H1 (cell line): ENCODE measurements at regions not wholly inside any gene's neighbourhood (a gene's known extent, or its start where the extent isn't known, plus 50 kb on each side); places are given as distances from the start of the nearest gene placed in this dataset.

Source experiments
- CTCF ChIA-PET: fragments of 300-600 bp; sonication (Branson Sonifier 250); formaldehyde crosslinking; loops from one replicate; lab custom pipeline; 2021; ENCODE audit not compliant: partially characterized antibody; lab: Charles Lee
- POLR2A ChIA-PET: fragments of 300-600 bp; sonication (Branson Sonifier 250); formaldehyde crosslinking; loops from one replicate; lab custom pipeline; 2021; ENCODE audit warnings: inconsistent platforms; ENCODE audit not compliant: partially characterized antibody; lab: Charles Lee
- DNase-seq, 2 experiments: peaks; one replicate each; pipeline versions ENCODE4 v3.0.0 to v3.0.0-alpha.2; 2010 to 2022; ENCODE audit warnings: low spot score in 2 of 2, low read depth in 1 of 2, mixed read lengths in 1 of 2
- FAIRE-seq: peaks from 2 replicates; lab custom pipeline; 2011; peaks lifted over from hg19 to GRCh38; lab: Jason Lieb, UNC
- H2AFZ ChIP-seq: 2 replicates; pipeline ENCODE4 v1.8.1; 2012; ENCODE audit warnings: low read length, inconsistent platforms
- H2AK5ac ChIP-seq: 2 replicates; pipeline ENCODE4 v1.6.1; 2013; ENCODE audit warnings: low read depth, low read length
- H2BK120ac ChIP-seq: replicated peaks from 2 replicates; pipeline ENCODE3; 2013; ENCODE audit warnings: low read depth, low read length, inconsistent platforms
- H2BK12ac ChIP-seq: 2 replicates; pipeline ENCODE4 v1.6.1; 2013; ENCODE audit warnings: low read depth, low read length
- H2BK15ac ChIP-seq: 2 replicates; pipeline ENCODE4 v1.6.1; 2013; ENCODE audit warnings: low read length
- H2BK20ac ChIP-seq: 2 replicates; pipeline ENCODE4 v1.6.1; 2013; ENCODE audit warnings: low read length
- H2BK5ac ChIP-seq: 2 replicates; pipeline ENCODE4 v1.6.1; 2013; ENCODE audit warnings: low read depth, low read length
- H3K14ac ChIP-seq: 2 replicates; pipeline ENCODE4 v1.6.1; 2013; ENCODE audit warnings: inconsistent platforms; ENCODE audit not compliant: insufficient read length
- H3K18ac ChIP-seq: 2 replicates; pipeline ENCODE4 v1.6.1; 2013; ENCODE audit warnings: low read length; ENCODE audit errors: extremely low read depth
- H3K23ac ChIP-seq: 2 replicates; pipeline ENCODE4 v1.6.1; 2013; ENCODE audit warnings: inconsistent platforms; ENCODE audit not compliant: insufficient read length
- H3K23me2 ChIP-seq: 2 replicates; pipeline ENCODE4 v1.6.1; 2013; ENCODE audit warnings: low read depth, low read length
- H3K27ac ChIP-seq: 2 replicates; pipeline ENCODE4 v1.6.1; 2011; ENCODE audit warnings: low read depth, low read length, inconsistent platforms
- H3K27me3 ChIP-seq, 4 experiments: replicated peaks in 1 of 4; 1 replicate in 1 of 4; 2 replicates in 3 of 4; pipeline versions ENCODE4 v1.6.1 to v1.8.1; 2011 to 2013; ENCODE audit warnings: low read length in 3 of 4, mild to moderate bottlenecking in 3 of 4, inconsistent platforms in 2 of 4, mixed read lengths in 2 of 4, moderate library complexity in 1 of 4; ENCODE audit not compliant: control insufficient read depth in 3 of 4, insufficient read depth in 3 of 4; ENCODE audit errors: extremely low read depth in 1 of 4
- H3K36me3 ChIP-seq, 4 experiments: 2 replicates each; pipeline versions ENCODE4 v1.6.1 to v1.8.1; 2011 to 2013; ENCODE audit warnings: mild to moderate bottlenecking in 4 of 4, low read length in 3 of 4, moderate library complexity in 2 of 4, control low read depth in 1 of 4, inconsistent platforms in 1 of 4; ENCODE audit not compliant: insufficient read depth in 4 of 4, control insufficient read depth in 2 of 4
- H3K4ac ChIP-seq: replicated peaks from 2 replicates; pipeline ENCODE3; 2013; ENCODE audit warnings: low read length, low read depth, mixed read lengths, inconsistent platforms; ENCODE audit not compliant: insufficient read length
- H3K4me1 ChIP-seq, 4 experiments: replicated peaks in 1 of 4; 1 replicate in 1 of 4; 2 replicates in 3 of 4; pipeline versions ENCODE4 v1.6.1 to v1.8.1; 2011 to 2013; ENCODE audit warnings: low read length in 3 of 4, inconsistent platforms in 2 of 4, mixed read lengths in 1 of 4; ENCODE audit not compliant: insufficient read depth in 4 of 4, control insufficient read depth in 3 of 4
- H3K4me2 ChIP-seq, 2 experiments: 2 replicates each; pipeline versions ENCODE4 v1.6.1 to v1.8.1; 2011 to 2013; ENCODE audit warnings: low read depth in 2 of 2, low read length in 2 of 2, control low read depth in 1 of 2, inconsistent platforms in 1 of 2, mild to moderate bottlenecking in 1 of 2; ENCODE audit not compliant: insufficient read depth in 1 of 2
- H3K4me3 ChIP-seq, 4 experiments: fragments of 200-600, 300-600 bp in 1 of 4; sonication (generic), shearing (Covaris generic), sonication (Bioruptor Twin) in 1 of 4; 2 replicates each; pipeline versions ENCODE4 v1.5.1 to v1.8.1; 2011 to 2016; ENCODE audit warnings: low read length in 4 of 4, low read depth in 3 of 4, control low read depth in 2 of 4, inconsistent platforms in 2 of 4, mild to moderate bottlenecking in 2 of 4, mixed read lengths in 1 of 4, moderate library complexity in 1 of 4; ENCODE audit not compliant: insufficient read depth in 2 of 4; ENCODE audit errors: extremely low read depth in 1 of 4
- H3K56ac ChIP-seq: replicated peaks from 2 replicates; pipeline ENCODE3; 2013; ENCODE audit warnings: low read depth, mild to moderate bottlenecking, mixed read lengths, low read length, inconsistent platforms; ENCODE audit not compliant: insufficient read length
- H3K79me1 ChIP-seq: 2 replicates; pipeline ENCODE4 v1.6.1; 2013; ENCODE audit warnings: low read depth, low read length, control low read depth
- H3K79me2 ChIP-seq, 2 experiments: 2 replicates each; pipeline versions ENCODE4 v1.6.1 to v1.8.1; 2012 to 2013; ENCODE audit warnings: low read length in 2 of 2, mild to moderate bottlenecking in 2 of 2, inconsistent platforms in 1 of 2; ENCODE audit not compliant: insufficient read depth in 2 of 2, control insufficient read depth in 1 of 2
- H3K9ac ChIP-seq, 4 experiments: replicated peaks in 1 of 4; 1 replicate in 1 of 4; 2 replicates in 3 of 4; pipeline versions ENCODE4 v1.6.1 to v1.8.1; 2011 to 2013; ENCODE audit warnings: low read depth in 3 of 4, low read length in 3 of 4, control low read depth in 2 of 4, mild to moderate bottlenecking in 2 of 4, moderate library complexity in 2 of 4, inconsistent platforms in 1 of 4; ENCODE audit errors: extremely low read depth in 1 of 4
- H3K9me3 ChIP-seq, 2 experiments: 2 replicates each; pipeline versions ENCODE4 v1.6.1 to v1.8.1; 2012 to 2013; ENCODE audit warnings: mild to moderate bottlenecking in 2 of 2, moderate library complexity in 2 of 2, control low read depth in 1 of 2, inconsistent platforms in 1 of 2, low read depth in 1 of 2, low read length in 1 of 2, mixed read lengths in 1 of 2; ENCODE audit not compliant: insufficient read depth in 2 of 2
- H4K20me1 ChIP-seq, 2 experiments: replicated peaks in 1 of 2; 2 replicates each; pipeline versions ENCODE3 to v1.8.1; 2011 to 2013; ENCODE audit warnings: inconsistent platforms in 2 of 2, low read length in 2 of 2, mild to moderate bottlenecking in 1 of 2; ENCODE audit not compliant: insufficient read depth in 2 of 2, control insufficient read depth in 1 of 2
- H4K5ac ChIP-seq: 2 replicates; pipeline ENCODE4 v1.6.1; 2013; ENCODE audit warnings: low read length, low read depth, mixed read lengths, inconsistent platforms; ENCODE audit not compliant: insufficient read length
- H4K8ac ChIP-seq: 2 replicates; pipeline ENCODE4 v1.8.0; 2013; ENCODE audit warnings: mild to moderate bottlenecking, moderate library complexity, low read length, inconsistent platforms; ENCODE audit not compliant: insufficient read depth; ENCODE audit errors: extremely low read depth
- H4K91ac ChIP-seq: replicated peaks from 2 replicates; pipeline ENCODE3; 2013; ENCODE audit warnings: low read length, mixed read lengths, inconsistent platforms; ENCODE audit not compliant: insufficient read length
- CBX5 ChIP-seq: fragments of 300-800, 300-1000 bp; sonication (generic); IDR thresholded peaks from 2 replicates; pipeline ENCODE4 v1.7.1; 2016; ENCODE audit warnings: antibody characterized with exemption, low read length, low read depth
- CEBPB ChIP-seq: IDR thresholded peaks from 2 replicates; pipeline ENCODE4 v1.6.1; 2012; ENCODE audit warnings: low read depth, low read length
- E2F6 ChIP-seq: IDR thresholded peaks from 2 replicates; pipeline ENCODE4 v1.6.1; 2012; ENCODE audit warnings: inconsistent platforms
- KDM1A ChIP-seq: fragments of 200-600, 300-600 bp; sonication (generic); IDR thresholded peaks from 2 replicates; pipeline ENCODE4 v1.7.1; 2016; ENCODE audit warnings: mild to moderate bottlenecking, low read length, borderline replicate concordance
- ZNF274 ChIP-seq: IDR thresholded peaks from 2 replicates; pipeline ENCODE4 v1.7.0; 2012; ENCODE audit warnings: low read length, borderline replicate concordance; ENCODE audit errors: extremely low read depth
- WGBS, 2 experiments: shearing (Covaris generic) in 1 of 2; methylation state at CpG; one replicate each; pipeline versions ENCODE4 v1.1.6 to v1.1.7; 2013 to 2015; ENCODE audit warnings: low lambda C conversion rate in 2 of 2, mixed read lengths in 2 of 2, inconsistent platforms in 1 of 2, low coverage in 1 of 2, missing lambda C conversion rate in 1 of 2; ENCODE audit not compliant: insufficient replicate concordance in 2 of 2, insufficient coverage in 1 of 2, insufficient read length in 1 of 2; ENCODE audit errors: extremely low coverage in 1 of 2, missing lambda C conversion rate in 1 of 2; 5-methylcytosine and 5-hydroxymethylcytosine counted together

- no peak overlapping the region for H2BK15ac ChIP-seq
- no peak overlapping the region for H2BK120ac ChIP-seq
- H3K4me2 ChIP-seq, result no peak overlapping the region
- no peaks in the 10 kb centered on the region for H3K36me3 ChIP-seq
- H2AK5ac ChIP-seq, result no peak overlapping the region
- DNase-seq, result no peak
- H3K14ac ChIP-seq, result no peak overlapping the region
- H2AFZ ChIP-seq, result no peak overlapping the region
- no peaks in the 10 kb centered on the region for H3K79me1 ChIP-seq
- H3K27ac ChIP-seq, result no peak overlapping the region
- FAIRE-seq, result no peak
- H4K8ac ChIP-seq, result no peak overlapping the region
- H4K91ac ChIP-seq, result no peak overlapping the region
- H3K79me2 ChIP-seq, result no peaks in the 10 kb centered on the region
- H3K23ac ChIP-seq, result no peak overlapping the region
- H2BK12ac ChIP-seq, result no peak overlapping the region
- no peak overlapping the region for H3K9ac ChIP-seq
- H3K23me2 ChIP-seq, result no peaks in the 10 kb centered on the region
- ChIA-PET POLR2A (no interaction called here), CTCF (interaction anchor here (1.3 kb wide), 1 partner anchor 11 kb away, joined by 3 read pairs; no protein-coding TSS in a partner anchor)
- no peaks in the 10 kb centered on the region for H3K27me3 ChIP-seq
- WGBS, 2 experiments, result 88% methylated on average over 2 of the region's 2 CpGs; no CpG with 5 or more reads in 1 of the 2 experiments
- H2BK5ac ChIP-seq, result no peak overlapping the region
- no peak for TF ChIP-seq ZNF274
- no peak for TF ChIP-seq E2F6
- TF ChIP-seq CBX5, result no peak
- TF ChIP-seq CEBPB, result no peak
- no peak for TF ChIP-seq KDM1A
- no peaks in the 10 kb centered on the region for H4K20me1 ChIP-seq
- no peak overlapping the region for H4K5ac ChIP-seq
- no peak overlapping the region for H3K4ac ChIP-seq
- no peak overlapping the region for H3K4me3 ChIP-seq
- no peak overlapping the region for H2BK20ac ChIP-seq
- H3K9me3 ChIP-seq, result no peaks in the 10 kb centered on the region
- no peaks in the 10 kb centered on the region for H3K4me1 ChIP-seq
- no peak overlapping the region for H3K56ac ChIP-seq
- H3K18ac ChIP-seq, result no peak overlapping the region
Observed at GRCh38 chr3:102017784-102018183, 168.5 kb downstream of the NFKBIZ start.
